GM20431 (cell line): ENCODE measurements at regions not wholly inside any gene's neighbourhood (a gene's known extent, or its start where the extent isn't known, plus 50 kb on each side); places are given as distances from the start of the nearest gene placed in this dataset.

ENCODE experiments used
- in situ Hi-C: fragments of 300-500 bp; cut with MseI, MboI; formaldehyde crosslinking; loops from one replicate; pipeline ENCODE4 v1.15.0; 2020; ENCODE audit warnings: low sequenced_read_pairs; ENCODE audit not compliant: unreplicated experiment

GRCh38 chr17:34423978-34424813, 61.2 kb upstream of the CCL1 start:
- in situ Hi-C loops, result loop anchor here (25.0 kb wide), 1 partner anchor 713 kb away; the partner anchor contains the start of genes NLE1 and UNC45B

DNA sequence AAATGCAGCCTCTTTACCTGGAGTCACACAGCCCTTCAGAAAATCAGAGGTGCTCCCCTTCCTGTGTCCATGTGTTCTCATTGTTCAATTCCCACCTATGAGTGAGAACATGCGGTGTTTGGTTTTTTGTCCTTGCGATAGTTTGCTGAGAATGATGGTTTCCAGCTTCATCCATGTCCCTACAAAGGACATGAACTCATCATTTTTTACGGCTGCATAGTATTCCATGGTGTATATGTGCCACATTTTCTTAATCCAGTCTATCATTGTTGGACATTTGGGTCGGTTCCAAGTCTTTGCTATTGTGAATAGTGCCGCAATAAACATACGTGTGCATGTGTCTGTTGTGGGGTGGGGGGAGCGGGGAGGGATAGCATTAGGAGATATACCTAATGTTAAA, 60.3 kb upstream of the CCL1 start:
- in situ Hi-C loops, result loop anchor here (25.0 kb wide), 1 partner anchor 714 kb away; the partner anchor contains the start of genes NLE1 and UNC45B

GRCh38 chr17:34420900-34421299, 57.9 kb upstream of the CCL1 start:
- in situ Hi-C loops, result loop anchor here (25.0 kb wide), 1 partner anchor 716 kb away; the partner anchor contains the start of genes NLE1 and UNC45B

- in situ Hi-C loops, result loop anchor here (25.0 kb wide), 1 partner anchor 717 kb away; the partner anchor contains the start of genes NLE1 and UNC45B
Observed at GRCh38 chr17:34420254-34420766, 57.3 kb upstream of the CCL1 start.

DNA sequence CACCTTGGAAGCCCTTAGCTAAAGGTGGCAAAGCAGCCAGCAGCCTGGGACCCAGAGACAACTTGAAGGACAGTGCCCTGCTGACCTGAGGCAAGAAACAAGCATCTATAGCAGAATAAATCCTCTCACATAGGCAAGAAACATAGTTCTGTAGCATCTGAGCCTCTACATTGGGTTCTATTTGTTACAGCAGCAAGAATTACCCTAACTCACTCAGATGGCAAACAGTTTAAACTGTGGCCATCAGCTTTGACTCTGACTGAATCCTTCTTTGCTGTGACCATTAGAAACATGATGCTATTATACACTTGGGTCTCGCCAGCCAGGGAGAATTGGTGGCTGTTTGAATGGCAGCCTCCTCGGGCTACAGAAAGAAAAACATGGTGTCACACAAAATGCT, 53.1 kb upstream of the CCL1 start:
- in situ Hi-C loops, result loop anchor here (25.0 kb wide), 1 partner anchor 721 kb away; the partner anchor contains the start of genes NLE1 and UNC45B

- in situ Hi-C loops, result loop anchor here (25.0 kb wide), 1 partner anchor 723 kb away; the partner anchor contains the start of genes NLE1 and UNC45B
Observed at GRCh38 chr17:34414339-34414738, 51.3 kb upstream of the CCL1 start.

DNA sequence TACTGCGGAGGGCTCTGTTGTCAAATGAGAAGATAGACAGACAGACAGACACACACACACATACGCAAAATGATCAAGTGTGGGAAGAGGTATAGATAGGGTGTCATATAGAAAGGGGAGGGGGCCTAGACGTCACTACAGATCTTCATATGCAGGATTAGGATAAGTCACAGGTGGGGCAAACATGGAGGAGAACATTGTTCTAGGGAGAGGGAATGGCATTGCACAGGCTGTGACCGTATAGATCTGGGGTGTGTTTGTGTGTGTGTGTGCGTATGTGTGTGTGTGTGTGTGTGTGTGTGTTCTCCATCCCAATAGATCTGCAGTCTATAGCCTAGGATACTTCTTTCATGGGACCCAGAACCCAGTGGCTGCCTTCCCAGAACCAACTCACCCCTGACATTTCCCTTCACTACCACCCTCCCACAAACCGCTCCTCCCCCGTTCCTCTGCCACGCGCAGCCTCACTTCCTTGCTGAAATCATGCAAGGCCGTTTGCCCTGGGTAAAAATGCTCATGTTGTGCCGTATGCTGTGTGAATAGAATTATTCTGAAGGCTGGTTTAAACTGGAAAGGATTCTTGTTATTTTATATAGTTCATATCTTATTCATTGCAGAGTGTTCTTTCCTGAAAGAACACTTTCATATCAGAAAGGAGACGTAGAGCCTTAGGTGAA, 50.5 kb upstream of the CCL1 start:
- in situ Hi-C loops, result loop anchor here (25.0 kb wide), 1 partner anchor 724 kb away; the partner anchor contains the start of genes NLE1 and UNC45B

GRCh38 chr17:34412965-34413441, 50.0 kb upstream of the CCL1 start:
- in situ Hi-C loops, result loop anchor here (25.0 kb wide), 1 partner anchor 724 kb away; the partner anchor contains the start of genes NLE1 and UNC45B
